Ecto neural progenitor cell (in vitro differentiated cells): ENCODE measurements at regions not wholly inside any gene's neighbourhood (a gene's known extent, or its start where the extent isn't known, plus 50 kb on each side); places are given as distances from the start of the nearest gene placed in this dataset.

Experiments used
- DNase-seq: peaks from one replicate; pipeline ENCODE4 v3.0.0-alpha.2; 2018; ENCODE audit warnings: low spot score

GRCh38 chr5:97728920-97729319, 545.9 kb upstream of the RIOK2 start:
- no peak for DNase-seq

GRCh38 chr5:97729938-97730337, 546.9 kb upstream of the RIOK2 start:
- DNase-seq: no peak

- no peak for DNase-seq
Observed at GRCh38 chr5:97735209-97735608, 552.2 kb upstream of the RIOK2 start.

- DNase-seq: no peak
Observed at GRCh38 chr5:97737608-97738007, 554.6 kb upstream of the RIOK2 start.

GRCh38 chr5:97745817-97746216, 562.8 kb upstream of the RIOK2 start:
- no peak for DNase-seq

GRCh38 chr5:97750576-97750975, 567.5 kb upstream of the RIOK2 start:
- DNase-seq: no peak

GRCh38 chr5:97751540-97751939, 568.5 kb upstream of the RIOK2 start:
- no peak for DNase-seq

GRCh38 chr5:97752871-97753270, 569.8 kb upstream of the RIOK2 start:
- no peak for DNase-seq

GRCh38 chr5:97762483-97762882, 579.4 kb upstream of the RIOK2 start:
- DNase-seq: no peak

GRCh38 chr5:97764700-97765099, 581.7 kb upstream of the RIOK2 start:
- DNase-seq: no peak

GRCh38 chr5:97778451-97778850, 595.4 kb upstream of the RIOK2 start:
- DNase-seq: no peak

GRCh38 chr5:97788369-97788768, 605.3 kb upstream of the RIOK2 start:
- no peak for DNase-seq

- DNase-seq: no peak
Observed at GRCh38 chr5:97797994-97798451, 615.0 kb upstream of the RIOK2 start.

GRCh38 chr5:97801461-97801860, 618.4 kb upstream of the RIOK2 start:
- DNase-seq: no peak

- no peak for DNase-seq
Observed at GRCh38 chr5:97820138-97820537, 637.1 kb upstream of the RIOK2 start.

GRCh38 chr5:97832645-97833296, 649.7 kb upstream of the RIOK2 start:
- no peak for DNase-seq

- DNase-seq: no peak
Observed at GRCh38 chr5:97834561-97834960, 651.5 kb upstream of the RIOK2 start.

- DNase-seq: no peak
Observed at GRCh38 chr5:97835112-97835511, 652.1 kb upstream of the RIOK2 start.

GRCh38 chr5:97836816-97837215, 653.8 kb upstream of the RIOK2 start:
- no peak for DNase-seq

- DNase-seq: no peak
Observed at GRCh38 chr5:97838214-97838613, 655.2 kb upstream of the RIOK2 start.

GRCh38 chr5:97839341-97840086, 656.5 kb upstream of the RIOK2 start:
- no peak for DNase-seq

- DNase-seq: no peak
Observed at GRCh38 chr5:97840643-97841042, 657.6 kb upstream of the RIOK2 start.

- no peak for DNase-seq
Observed at GRCh38 chr5:97842687-97843086, 659.6 kb upstream of the RIOK2 start.

- DNase-seq: no peak
Observed at GRCh38 chr5:97844797-97845196, 661.8 kb upstream of the RIOK2 start.
